GM21737 (cell line): ENCODE measurements at regions not wholly inside any gene's neighbourhood (a gene's known extent, or its start where the extent isn't known, plus 50 kb on each side); places are given as distances from the start of the nearest gene placed in this dataset.
"Not testable (repeated sequence)": the region's sequence is repeated elsewhere in the genome, so short reads cannot be mapped to it uniquely, and the experiment has no call there.

Experiments used
- ATAC-seq: cut with Tn5 transposase; IDR thresholded peaks from one replicate; pipeline ENCODE4 v1.9.1; 2021; ENCODE audit warnings: mild to moderate bottlenecking, moderate library complexity; ENCODE audit not compliant: unreplicated experiment

GRCh38 chr12:46711756-46712155, 114.0 kb downstream of the SLC38A4 start:
- no peak for ATAC-seq

- ATAC-seq, result no peak
These were observed 115.6 kb downstream of the SLC38A4 start for GRCh38 chr12:46710125-46710743.

DNA sequence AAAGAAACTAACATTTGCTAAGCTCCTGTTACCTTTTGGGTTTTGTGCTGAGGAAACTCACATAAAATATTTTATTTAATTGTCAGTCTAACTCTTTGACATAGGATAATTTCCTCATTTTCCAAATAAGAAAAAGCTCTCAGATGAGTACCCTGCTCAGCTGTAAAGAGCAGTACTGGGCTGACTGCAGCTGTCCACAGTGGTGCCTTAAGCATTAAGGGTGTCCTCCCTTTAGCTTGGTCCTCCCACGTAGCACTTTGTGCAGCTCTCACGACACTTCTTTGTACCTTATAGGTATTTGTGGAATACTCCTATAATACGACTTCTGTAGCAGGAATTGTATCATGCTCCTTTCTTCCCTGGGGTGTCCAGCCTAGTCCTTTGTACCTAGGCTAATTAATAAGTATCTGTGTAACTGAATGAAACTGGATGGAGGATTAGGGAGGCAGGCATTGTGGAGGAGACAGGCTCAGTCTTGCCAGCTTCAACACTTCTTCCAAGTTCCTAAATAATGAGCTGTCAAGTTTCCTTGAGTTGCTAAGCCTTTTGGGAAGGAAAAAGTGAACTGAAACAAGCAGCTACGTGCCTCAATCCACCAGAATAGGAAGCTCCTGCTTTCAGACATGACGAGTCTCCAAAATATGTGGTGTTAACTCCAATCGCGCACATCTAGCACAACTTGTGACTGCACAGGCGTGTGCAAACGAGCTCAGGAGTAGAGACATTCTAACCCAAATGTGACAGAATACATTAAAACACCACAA, 123.0 kb downstream of the SLC38A4 start:
- ATAC-seq, result no peak

- no peak for ATAC-seq
These were observed 124.4 kb downstream of the SLC38A4 start for GRCh38 chr12:46701356-46701755.

GRCh38 chr12:46699986-46700385, 125.8 kb downstream of the SLC38A4 start:
- no peak for ATAC-seq

DNA sequence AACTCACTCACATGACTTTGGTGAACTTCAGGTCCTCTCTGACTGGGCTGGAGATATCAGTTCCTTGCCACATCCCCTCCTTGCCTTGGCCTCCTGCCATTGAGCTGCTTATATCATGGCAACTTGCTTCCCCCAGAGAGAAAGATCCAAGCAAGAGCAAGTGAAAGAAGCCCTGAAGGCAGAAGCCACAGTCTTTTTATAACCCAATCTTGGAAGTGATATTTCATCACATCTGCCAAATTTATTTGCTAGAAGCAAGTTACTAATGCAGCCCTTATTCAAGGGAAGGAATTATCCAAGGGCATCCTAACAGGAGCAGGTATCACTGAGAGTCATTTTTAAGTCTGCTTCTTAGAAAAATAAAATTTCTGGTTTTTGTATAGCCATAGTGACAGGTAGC, 127.8 kb downstream of the SLC38A4 start:
- ATAC-seq, result no peak

DNA sequence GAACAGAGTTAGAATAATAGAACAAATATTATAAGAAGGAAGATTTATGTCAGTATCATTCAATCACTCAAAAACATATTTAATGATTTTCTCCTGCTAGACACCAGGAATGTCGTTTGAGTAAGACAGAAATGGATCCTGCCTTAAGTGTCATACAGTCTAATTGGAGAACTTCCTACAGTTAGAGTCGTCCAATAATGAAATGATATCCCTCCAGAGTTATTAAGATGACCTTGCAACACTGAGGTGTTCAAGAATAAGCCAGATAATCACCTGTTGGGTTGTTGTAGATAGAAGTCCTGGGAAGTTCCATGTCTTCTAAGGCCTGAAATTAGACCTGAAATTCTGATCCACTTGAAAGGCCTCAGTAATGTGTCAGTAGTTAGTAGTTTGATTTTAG, 132.3 kb downstream of the SLC38A4 start:
- ATAC-seq, result no peak

GRCh38 chr12:46693034-46693433, 132.8 kb downstream of the SLC38A4 start:
- ATAC-seq, result no peak

DNA sequence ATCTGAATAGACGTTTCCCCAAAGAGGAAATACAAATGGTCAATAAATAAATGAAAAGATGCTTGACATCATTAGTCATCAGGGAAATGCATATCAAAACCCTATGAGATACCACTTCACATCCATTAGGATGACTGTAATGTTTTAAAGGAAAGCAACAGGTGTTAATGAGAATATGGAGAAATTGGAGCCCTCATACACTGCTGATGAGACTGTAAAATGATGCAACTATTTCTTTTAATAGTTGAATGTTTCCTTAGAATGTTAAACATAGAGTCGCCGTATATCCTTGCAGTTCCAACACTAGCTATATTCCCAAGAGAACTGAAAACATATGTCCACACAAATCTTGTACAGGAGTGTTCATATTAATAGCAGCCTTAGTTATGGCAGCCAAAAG, 133.2 kb downstream of the SLC38A4 start:
- no peak for ATAC-seq

DNA sequence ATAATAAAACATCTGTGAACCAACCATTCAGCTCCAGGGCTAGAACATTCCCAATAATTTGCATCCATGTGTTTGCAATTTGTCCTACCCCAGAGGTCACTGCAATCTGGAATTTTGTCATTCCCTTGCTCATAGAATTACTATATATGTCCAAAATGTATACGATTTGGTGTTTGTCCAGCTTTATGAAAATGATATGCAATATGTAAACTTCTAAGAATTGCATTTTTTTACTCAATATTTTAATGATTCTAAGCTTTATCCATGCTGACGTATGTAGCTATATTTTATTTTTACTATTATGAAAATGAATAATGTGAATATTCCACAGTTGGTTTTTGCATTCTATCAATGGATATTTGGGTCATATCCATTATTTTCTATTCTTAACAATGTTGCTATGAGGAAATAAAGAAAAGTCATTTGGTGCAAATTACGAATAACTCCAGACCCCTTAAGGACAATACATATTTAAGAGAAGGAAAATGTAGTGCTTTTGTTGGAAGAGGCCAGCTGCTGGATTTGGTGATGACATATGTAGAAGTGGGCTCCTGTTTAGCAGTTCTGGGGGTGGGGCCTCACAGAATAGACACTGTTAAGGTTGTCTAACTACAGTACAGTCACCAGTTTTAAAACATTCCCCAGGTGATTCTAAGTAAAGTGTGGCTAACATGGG, 139.4 kb downstream of the SLC38A4 start:
- no peak for ATAC-seq

- not testable (repeated sequence) for ATAC-seq
These were observed 141.6 kb downstream of the SLC38A4 start for GRCh38 chr12:46684243-46684642.

DNA sequence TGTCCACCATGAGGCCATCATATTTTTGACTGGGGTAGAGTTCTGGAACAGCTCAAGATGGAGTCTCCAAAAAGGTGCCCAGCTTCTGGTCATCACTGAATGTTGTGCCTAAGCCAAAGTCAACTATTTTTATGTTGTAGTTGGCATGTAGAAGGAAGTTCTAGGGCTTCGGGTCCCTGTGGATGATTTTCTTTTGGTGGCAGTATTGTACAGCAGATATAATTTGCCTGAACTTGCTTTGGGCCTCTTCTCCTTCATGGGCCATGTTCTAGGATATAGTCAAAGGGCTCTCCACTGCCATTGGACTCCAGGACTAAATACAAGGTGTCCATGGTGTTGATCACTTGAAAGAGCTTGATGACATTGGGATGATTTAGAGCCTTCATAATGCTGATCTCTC, 143.6 kb downstream of the SLC38A4 start:
- ATAC-seq, result no peak

- no peak for ATAC-seq
These were observed 145.3 kb downstream of the SLC38A4 start for GRCh38 chr12:46680506-46680905.

DNA sequence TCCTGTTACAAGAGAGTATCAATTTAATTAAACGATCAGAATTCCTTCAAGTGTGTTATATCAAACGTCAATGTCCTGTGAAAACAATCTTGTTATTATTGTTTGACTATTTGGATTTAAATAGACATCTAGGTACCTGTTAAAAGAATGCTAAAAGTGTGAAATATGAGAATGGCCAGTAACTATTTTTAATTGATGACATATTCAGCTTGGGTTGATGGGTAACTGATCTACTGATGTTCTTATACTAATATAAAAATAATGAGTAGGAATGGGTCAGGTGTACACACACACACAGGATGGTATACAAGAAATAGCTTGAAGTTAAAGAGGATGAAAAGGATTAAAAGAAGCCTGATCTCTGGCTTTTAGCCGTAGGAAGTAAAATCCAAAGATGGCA, 146.0 kb downstream of the SLC38A4 start:
- no peak for ATAC-seq

DNA sequence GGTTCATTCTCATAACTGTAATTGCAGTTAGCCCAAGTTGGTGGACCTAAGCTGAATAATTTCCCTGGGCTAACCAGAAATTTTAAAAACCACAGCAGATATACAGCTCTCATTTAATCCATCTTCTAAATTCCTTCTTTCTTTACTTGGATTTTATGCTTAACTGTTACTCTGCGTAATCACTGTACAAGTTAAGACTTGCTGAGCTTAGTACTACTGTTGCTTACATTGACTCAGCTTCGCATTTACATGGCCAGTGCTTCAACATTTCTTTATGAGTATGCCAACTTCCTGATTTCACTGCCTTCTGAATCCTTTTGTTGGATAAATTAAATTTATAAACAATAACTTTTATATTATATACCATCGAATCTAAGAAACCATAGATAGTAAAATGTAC, 147.4 kb downstream of the SLC38A4 start:
- no peak for ATAC-seq

- no peak for ATAC-seq
These were observed 148.0 kb downstream of the SLC38A4 start for GRCh38 chr12:46677749-46678148.

GRCh38 chr12:46676797-46677520, 148.8 kb downstream of the SLC38A4 start:
- ATAC-seq, result no peak

DNA sequence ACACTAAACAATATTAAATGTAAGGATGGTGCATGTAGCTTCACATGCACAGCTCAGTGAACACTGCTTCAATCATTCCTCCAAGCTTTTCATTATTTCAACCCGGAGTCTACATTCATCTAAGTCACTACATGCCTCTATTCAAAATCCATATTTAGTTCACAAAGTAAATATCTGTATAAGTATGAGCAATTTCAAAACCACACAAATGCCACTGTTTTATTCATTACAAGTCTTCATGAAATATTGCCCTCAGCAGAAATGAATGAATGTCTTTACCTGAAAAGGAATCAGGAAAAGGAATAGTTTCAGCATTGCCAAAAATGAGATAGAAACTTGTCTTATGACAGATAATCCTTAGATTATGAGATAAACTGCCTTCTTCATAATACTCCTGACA, 149.4 kb downstream of the SLC38A4 start:
- ATAC-seq, result no peak

GRCh38 chr12:46675736-46676135, 150.1 kb downstream of the SLC38A4 start:
- no peak for ATAC-seq

DNA sequence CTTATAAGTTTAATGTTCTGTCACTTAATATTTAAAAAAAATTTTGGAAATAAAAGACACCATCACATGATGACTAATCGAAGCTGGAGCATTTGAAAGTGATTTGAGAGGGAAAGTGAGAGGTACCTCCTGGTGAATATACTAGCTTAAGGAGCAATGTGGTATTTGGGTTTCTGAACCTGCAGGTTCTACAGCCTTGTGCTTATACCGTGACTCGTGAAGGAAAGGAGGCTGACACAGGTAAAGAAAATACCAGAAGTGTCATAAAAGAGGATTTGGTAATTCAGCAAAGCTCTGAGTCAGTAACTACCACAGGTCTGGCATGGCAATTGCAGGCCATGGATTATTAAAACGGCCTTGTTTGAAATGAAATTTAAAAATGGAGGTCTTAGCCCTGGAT, 151.0 kb downstream of the SLC38A4 start:
- no peak for ATAC-seq

GRCh38 chr12:46674129-46674528, 151.7 kb downstream of the SLC38A4 start:
- ATAC-seq, result no peak
